ENCODE measurements at regions not wholly inside any gene's neighbourhood (a gene's known extent, or its start where the extent isn't known, plus 50 kb on each side); places are given as distances from the start of the nearest gene placed in this dataset.
"Not testable (repeated sequence)": the region's sequence is repeated elsewhere in the genome, so short reads cannot be mapped to it uniquely, and the experiment has no call there.

DNA sequence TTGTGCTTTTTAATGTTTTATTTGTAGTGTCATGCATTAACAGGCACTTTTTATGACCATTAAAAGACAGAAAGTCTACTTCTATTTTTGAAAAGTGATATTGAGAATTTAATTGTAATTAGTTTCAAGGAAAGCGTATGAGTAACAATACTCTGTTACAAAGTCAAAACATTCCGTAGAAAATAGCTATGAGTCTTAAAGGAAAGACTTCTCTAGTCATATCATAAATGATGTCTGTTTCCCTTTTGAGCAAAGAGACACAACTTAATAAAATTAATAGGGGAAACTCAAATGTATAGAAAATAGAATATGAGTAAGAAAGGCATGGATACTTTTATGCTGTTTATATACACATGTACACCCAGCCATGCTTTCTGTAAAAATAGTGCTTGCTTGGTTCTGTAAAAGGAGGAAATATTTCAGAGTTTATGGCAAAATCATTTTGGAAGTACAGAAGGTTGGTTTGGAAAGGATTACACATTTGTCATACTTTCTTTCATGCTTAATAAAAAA lies 107.8 kb upstream of the AHI1 start:
- no peak for DNase-seq (ENCODE audit: low spot score)

DNA sequence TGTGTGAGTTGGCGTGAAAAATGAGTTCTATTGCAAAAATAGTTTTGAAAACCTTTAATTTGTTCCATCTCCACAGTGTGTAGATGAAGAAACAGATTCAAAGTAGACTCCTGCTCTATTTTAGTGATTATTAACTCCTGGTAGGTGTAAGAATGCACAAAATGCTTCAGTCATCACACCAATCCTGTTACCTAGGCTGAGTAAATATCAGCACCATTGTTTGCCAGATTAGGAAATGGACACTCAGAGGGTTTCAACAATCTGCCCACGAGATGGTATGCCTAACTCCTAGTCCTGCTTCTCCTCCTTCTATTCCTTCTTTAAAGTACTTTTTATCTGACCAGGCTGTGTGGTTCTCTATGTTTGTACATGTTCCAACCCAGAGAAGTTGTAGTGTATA lies 108.9 kb upstream of the AHI1 start:
- DNase-seq (ENCODE audit: low spot score): no peak

DNA sequence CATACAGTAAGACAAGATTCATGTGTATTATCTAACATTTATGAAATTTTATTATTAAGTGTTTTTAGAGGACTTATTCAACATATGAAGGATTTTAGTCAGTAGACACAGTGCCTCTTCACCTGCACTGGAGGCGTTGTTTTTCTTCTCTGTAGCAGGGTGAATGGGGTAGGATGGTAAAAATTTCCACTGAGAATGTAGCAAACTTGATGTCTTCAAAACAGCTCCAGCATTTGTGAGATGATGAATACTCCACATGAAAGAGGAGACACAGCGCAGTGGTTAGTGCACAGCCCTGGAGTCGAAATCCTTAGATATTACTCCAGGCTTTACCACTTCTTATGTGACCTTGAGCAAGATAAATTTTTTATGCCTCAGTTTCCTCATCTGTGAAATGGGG lies 110.5 kb upstream of the AHI1 start:
- DNase-seq (ENCODE audit: low spot score): no peak

DNA sequence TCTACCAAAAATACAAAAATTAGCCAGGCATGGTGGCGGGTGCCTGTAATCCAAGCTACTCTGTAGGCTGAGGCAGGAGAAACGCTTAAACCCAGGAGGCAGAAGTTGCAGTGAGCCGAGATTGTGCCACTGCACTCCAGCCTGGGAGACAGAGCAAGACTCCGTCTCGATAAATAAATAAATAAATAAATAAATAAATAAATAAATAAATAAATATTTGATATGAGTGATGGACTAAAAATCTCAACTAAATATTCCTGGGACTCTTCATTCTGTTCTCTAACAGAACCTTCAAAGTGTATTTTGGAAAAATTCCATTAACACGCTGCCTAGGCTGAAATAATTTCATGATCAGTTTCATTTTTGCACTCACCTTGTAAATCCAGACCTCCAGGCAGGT lies 112.7 kb upstream of the AHI1 start:
- DNase-seq (ENCODE audit: low spot score): not testable (repeated sequence)

- DNase-seq (ENCODE audit: low spot score): no peak
Measured at GRCh38 chr6:135616655-135617054, 119.1 kb upstream of the AHI1 start.

DNA sequence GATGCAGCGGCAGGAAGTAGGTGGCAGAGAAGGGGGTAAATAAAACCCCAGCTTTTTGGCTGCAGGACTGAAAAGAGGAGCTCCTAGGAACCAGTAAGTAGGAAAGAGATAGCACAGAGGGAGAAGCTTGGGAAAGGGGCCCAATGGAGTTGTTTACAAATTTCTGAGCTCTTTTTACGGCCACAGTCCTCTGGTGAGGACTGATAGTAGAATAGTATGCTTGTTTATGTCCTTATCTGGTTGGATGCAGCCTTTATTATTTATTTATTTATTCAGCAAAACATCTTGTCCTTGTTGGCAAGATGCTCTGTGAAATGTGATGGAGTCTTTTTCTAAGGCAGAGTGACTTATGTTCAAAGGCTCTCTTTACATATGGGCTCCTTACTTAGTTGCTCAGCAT lies 119.7 kb upstream of the AHI1 start:
- DNase-seq (ENCODE audit: low spot score): no peak

DNA sequence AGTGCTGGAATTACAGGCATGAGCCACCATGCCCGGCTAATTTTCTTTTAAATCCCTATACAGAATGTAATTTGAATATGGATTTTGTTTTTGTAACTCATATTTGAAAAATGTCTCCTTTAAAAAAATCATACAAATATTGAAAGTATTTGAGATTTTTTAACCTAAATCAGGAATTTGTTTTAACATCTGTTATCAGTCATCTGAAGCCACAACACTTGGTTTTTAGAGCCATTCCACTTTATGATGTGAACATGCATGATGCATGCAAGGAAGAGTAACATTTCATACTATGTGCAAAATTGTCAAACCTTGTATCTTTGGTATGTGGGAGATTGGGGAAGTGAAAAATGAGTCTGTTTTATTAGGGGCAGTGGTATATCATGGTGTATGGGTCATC lies 124.5 kb upstream of the AHI1 start:
- no peak for DNase-seq (ENCODE audit: low spot score)

DNA sequence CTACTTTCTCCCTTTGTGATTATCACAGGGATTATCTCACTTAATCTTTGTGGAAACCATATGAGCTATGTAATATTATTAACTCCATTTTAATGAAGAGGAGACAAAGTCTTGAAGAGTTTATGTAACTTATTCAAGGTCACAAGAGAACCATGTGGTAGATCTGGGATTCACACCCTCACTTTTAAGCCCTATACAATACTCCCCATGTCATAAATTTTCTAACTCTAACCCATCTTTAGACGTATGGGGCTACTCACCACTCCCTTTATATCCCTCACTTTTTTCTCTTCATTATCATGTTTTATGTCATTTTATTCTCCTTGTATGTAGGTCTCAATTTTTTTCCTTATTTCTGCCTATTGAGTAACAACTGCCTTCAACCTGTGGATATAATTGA lies 126.4 kb upstream of the AHI1 start:
- DNase-seq (ENCODE audit: low spot score): no peak

DNA sequence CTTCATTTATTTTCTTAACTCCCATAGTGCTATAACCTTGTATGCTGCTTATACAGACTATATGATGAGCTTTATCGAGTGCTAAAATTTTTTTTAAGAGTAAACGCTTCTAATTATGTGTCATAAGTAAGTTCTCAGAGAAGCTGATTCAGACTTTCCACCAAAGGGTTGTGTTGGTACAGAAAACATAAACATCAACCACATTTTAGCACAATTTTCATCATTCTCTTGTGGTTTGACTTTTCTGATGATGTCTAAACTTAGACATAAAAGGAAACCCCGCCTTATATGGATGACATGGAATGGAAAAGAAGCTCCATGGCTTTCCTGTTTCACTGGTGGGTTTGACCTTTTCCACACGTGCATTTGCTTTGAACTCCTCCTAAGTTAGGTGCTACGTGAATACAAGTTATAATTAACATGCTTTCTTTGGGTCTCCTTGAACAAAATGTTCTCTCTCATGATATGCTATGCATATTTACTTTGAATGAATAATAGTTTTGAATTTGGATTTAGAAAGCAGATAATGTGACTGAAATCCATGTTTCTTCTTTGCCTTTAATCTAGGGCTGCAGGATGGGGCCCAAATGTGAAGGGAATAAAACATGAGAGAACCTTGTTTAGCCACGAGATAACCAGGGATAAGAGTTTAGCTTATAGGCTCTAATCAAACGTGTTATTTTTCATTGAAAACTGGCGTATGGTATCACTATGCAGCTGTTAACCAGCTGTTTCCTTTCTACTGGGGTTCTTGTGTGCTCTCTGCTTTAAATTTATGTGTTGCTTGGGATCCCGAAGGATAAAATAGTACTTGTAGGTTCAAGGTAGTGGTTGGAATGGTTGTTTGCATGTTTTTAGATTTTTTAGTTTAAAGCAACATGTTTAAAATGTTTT lies 127.1 kb upstream of the AHI1 start:
- DNase-seq (ENCODE audit: low spot score): no peak

- DNase-seq (ENCODE audit: low spot score): not testable (repeated sequence)
Measured at GRCh38 chr6:135626001-135626400, 128.5 kb upstream of the AHI1 start.

DNA sequence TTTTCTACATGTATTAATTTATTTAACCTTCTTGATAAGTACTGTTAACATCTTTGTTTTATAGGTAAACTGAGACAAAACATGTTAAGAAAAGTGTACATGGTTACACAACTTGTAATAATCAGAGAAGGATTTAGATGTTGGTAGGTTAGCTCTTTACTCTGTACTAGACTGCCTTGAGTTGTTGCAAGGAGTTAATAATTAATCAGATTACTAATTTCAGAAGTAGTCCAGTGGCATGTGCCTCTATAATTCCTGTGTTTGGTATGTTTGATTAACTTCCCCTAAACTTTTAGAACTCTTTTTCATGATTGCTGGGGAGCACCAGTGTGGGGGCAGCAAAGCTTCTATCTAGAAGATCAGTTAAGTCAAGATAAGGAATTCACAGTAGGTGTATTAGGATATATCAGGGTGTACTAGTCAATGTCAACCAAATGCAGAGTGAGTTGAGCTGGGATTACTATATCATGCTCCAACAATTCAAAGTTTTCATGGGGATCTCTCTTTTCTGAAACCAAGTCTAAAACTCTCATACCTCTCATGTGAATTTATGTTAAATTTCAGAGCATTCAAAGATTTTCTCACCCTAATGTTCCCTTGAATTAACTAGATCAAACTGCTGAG lies 129.7 kb upstream of the AHI1 start:
- no peak for DNase-seq (ENCODE audit: low spot score)

DNA sequence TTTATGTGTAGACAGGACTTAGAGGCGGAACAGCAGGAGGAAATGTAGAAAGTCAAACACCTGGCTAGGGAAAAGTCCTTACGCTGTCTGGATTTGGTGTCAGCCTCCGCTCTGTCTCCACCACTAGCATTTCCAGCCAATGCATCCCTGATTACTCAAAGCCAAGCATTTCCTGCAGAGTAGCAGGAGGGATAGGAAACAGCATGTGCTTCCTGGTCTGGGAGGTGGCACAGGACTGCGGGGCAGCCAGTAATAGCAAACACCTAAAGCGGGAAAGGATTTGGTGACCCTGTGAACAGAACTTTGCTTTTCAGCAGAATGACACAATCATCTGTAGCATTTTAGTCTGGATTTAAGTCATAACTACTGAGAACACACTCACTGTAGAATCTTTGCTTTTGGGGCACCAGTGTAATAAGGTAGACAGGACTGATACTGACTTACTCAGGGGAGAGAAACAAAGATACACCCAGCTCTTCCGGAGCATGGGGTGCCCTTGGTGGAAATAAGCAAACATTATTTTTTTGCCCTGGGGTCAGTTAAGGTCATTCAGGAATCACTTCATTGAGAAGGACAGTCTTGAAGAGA lies 133.3 kb upstream of the AHI1 start:
- no peak for DNase-seq (ENCODE audit: low spot score)

GRCh38 chr6:135631821-135632220 lies 134.3 kb upstream of the AHI1 start:
- no peak for DNase-seq (ENCODE audit: low spot score)

DNA sequence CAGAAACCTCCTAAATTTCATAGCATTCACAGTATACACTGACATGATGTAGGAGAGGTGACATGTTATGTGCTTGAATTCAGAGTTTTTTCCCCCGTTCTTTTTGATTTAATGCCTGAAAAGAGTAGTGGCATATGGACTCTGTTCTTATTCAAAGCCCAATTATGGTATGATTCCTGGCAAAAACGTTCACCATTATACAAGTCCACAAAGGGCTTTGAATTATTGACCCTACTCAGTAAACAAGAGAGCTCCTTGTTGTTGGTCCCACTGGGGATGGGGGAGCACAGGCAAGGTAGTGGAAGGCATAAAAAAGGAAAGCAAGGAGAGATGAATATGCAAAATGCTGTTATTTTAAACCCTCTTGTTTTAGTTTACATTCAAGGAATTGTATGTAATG lies 136.0 kb upstream of the AHI1 start:
- no peak for DNase-seq (ENCODE audit: low spot score)

DNA sequence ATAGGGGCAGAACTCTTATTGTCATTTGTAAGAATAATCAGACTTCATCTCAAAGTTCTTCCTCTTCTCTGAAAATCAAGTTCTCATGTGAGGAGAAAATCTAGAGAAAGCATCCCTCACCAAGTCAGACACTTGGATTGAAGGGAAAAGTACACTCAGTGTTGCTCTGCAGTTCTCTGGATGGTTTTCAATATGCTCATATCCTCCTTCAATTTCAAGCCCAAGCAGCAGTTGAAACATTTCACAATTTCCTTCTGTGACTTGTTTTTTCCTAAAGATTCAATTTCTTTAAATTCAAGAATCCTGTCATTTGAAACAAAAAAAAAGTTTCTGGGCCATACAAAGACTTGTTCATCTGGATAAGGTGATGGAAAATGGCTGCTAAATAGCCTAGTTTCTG lies 140.2 kb upstream of the AHI1 start:
- no peak for DNase-seq (ENCODE audit: low spot score)

GRCh38 chr6:135638108-135638507 lies 140.6 kb upstream of the AHI1 start:
- no peak for DNase-seq (ENCODE audit: low spot score)

DNA sequence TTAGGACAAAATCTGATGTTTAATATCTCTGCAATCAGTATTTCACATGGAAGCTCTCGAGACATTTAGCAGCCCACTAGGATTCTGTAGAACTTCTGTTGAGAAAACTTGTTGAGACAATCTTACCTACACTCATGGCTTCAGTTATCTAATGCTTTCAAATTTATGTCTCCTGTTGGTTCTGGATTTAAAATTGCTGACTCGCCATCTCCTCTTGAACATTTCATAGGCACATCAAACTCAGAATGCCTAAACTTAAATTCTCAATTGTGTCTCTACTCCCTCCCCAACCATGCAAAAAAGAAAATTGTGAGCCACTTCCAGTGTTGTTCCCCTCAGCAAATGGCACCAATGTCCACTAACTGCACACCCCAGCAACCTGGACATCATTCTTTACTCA lies 142.5 kb upstream of the AHI1 start:
- DNase-seq (ENCODE audit: low spot score): no peak

DNA sequence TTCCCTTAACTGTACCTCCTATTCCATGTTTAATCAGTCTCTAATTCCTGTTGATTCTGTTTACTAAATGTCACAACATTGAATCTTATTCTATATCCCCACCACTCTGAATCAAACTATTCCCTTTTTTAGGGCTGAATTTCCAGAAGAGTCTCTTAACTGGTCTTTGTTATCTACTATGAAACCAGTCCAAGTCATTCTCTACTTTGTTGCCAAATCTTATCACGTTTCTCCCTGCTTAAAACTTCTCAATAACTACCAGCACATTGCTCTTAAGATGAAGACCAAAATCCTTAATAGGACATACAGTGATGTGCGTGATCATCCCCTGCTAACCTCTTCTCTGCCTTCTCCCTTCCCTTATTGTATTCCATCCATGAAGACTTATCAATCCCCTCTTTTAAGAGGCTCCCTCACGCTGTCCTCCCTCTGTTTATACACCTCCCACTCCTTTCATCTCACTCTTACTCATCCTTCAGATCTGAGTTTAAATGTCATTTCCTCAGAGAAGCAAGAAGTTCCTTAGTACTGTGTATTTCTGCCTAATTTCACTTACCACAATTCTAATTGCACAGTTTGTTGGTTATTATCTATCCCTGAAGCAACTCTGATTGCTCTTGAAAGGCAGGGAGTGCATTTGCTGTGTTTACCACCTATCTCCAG lies 143.0 kb upstream of the AHI1 start:
- DNase-seq (ENCODE audit: low spot score): no peak

GRCh38 chr6:135642912-135643311 lies 145.4 kb upstream of the AHI1 start:
- no peak for DNase-seq (ENCODE audit: low spot score)

DNA sequence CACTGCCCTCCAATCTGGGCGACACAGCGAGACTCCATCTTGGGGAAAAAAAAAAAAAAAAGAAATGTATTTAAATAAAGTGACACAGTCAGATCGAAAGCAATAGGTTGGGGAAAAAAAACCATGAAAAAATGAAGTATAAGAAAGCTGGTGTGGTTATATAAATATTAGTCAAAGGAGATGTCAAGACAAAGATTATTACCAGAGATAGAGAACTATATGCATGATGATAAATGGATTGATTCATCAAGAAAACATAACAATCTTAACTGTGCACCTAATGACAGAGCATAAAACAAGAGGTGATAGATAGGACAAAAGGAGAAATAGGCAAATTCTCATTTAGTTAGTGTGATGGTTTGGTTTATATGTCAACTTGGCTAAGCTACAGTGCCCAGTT lies 146.9 kb upstream of the AHI1 start:
- DNase-seq (ENCODE audit: low spot score): no peak

- no peak for DNase-seq (ENCODE audit: low spot score)
Measured at GRCh38 chr6:135647521-135647920, 150.0 kb upstream of the AHI1 start.

DNA sequence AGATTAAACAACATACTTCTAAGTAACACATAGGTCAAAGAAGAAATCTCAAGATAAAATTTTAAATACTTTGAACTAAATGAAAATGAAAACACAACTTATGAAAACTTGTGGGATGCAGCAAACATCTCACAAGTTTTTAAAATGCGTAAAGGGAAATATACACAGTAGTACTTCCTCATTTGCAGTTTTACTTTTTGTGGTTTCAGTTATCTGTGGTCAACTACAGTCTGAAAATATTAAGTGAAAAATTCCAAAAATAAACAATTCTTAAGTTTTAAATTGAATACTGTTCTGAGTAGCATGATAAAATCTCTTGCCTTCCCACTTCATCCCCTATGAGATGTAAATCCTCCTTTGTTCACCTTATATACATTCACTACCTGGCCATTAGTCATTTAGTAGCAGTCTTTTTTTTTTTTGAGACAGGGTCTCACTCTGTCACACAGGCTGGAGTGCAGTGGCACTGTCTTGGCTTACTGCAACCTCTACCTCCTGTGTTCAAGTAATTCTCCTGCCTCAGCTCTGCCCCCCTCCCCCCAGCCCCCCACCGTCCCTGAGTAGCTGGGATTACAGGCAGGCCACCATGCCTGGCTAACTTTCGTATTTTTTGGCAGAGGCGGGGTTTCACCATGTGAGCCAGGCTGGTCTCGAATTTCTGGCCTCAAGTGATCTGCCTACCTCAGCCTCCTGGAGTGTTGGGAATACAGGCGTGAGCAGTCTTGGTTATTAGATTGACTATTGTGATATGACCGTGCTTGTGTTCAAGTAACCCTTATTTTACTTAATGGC lies 154.6 kb upstream of the AHI1 start:
- no peak for DNase-seq (ENCODE audit: low spot score)

All from H4 (cell line).